Heart right ventricle (tissue), 16 donors: ENCODE measurements at regions not wholly inside any gene's neighbourhood (a gene's known extent, or its start where the extent isn't known, plus 50 kb on each side); places are given as distances from the start of the nearest gene placed in this dataset.

ENCODE experiments used
- ATAC-seq, 8 donors: fragments of 200-7000 bp; cut with Tn5 transposase; one replicate each; pipeline ENCODE4 v1.9.1; 2020; ENCODE audit warnings: mild to moderate bottlenecking in 8 of 8, moderate library complexity in 8 of 8, moderate number of reproducible peaks in 1 of 8
- DNase-seq, 2 donors: peaks; one replicate each; pipeline ENCODE4 v3.0.0-alpha.2; 2020
- H3K27ac ChIP-seq, 10 donors: fragments of 200-600 bp; sonication (generic) in 2 of 10; one replicate each; pipeline versions ENCODE4 v1.5.0 to v1.8.0; 2020 to 2022; ENCODE audit warnings: mild to moderate bottlenecking in 3 of 10
- H3K27me3 ChIP-seq, 7 donors: fragments of 200-600 bp; one replicate each; pipeline ENCODE4 v1.8.0; 2021 to 2022; ENCODE audit warnings: mild to moderate bottlenecking in 2 of 7
- H3K36me3 ChIP-seq, 9 donors: fragments of 200-600 bp; sonication (generic) in 1 of 9; one replicate each; pipeline versions ENCODE4 v1.5.0 to v1.8.0; 2020 to 2022; ENCODE audit warnings: mild to moderate bottlenecking in 2 of 9
- H3K4me1 ChIP-seq, 9 donors: fragments of 200-600 bp; sonication (generic) in 1 of 9; one replicate each; pipeline versions ENCODE4 v1.5.0 to v1.8.0; 2020 to 2022; ENCODE audit warnings: mild to moderate bottlenecking in 4 of 9
- H3K4me3 ChIP-seq, 10 donors: fragments of 200-600 bp; sonication (generic) in 2 of 10; one replicate each; pipeline versions ENCODE4 v1.5.0 to v1.8.0; 2020 to 2022; ENCODE audit warnings: mild to moderate bottlenecking in 7 of 10, moderate library complexity in 2 of 10
- H3K9me3 ChIP-seq, 11 donors: fragments of 200-600 bp in 10 of 11; sonication (generic) in 2 of 11; one replicate each; pipeline versions ENCODE4 v1.5.0 to v1.8.0; 2013 to 2022; ENCODE audit warnings: mild to moderate bottlenecking in 2 of 11, control low read depth in 1 of 11, moderate library complexity in 1 of 11
- CTCF ChIP-seq, 9 donors: fragments of 200-600 bp; sonication (generic) in 2 of 9; IDR thresholded peaks; one replicate each; pipeline versions ENCODE4 v1.5.0 to v1.8.0; 2021 to 2022; ENCODE audit warnings: antibody characterized with exemption in 9 of 9, mild to moderate bottlenecking in 5 of 9, moderate library complexity in 1 of 9
- WGBS, 2 donors: extraction: QIAGEN DNeasy Blood & Tissue Kit; methylation state at CpG; one replicate each; pipeline ENCODE4 v1.1.7; 2013; ENCODE audit warnings: inconsistent platforms in 1 of 2; 5-methylcytosine and 5-hydroxymethylcytosine counted together
- intact Hi-C, 10 donors: fragments of 100-400 bp; cut with DNase I; formaldehyde crosslinking; loops; one replicate each; pipeline versions ENCODE4 v1.11.1 to v1.14.2; 2022
- donor health status: Arrhythmogenic right ventricular cardiomyopathy.
- donor health status: ischemic (EF 13 %, LVEDD 7.1; RV severe dilation, severe dysfunction).
- donor health status: healthy with polysubstance abuse.
- donor health status: DM: no; HTN: yes; CAD: no.
- donor health status: DM: no; HTN: no; CAD: no.
- donor health status: ischemic (EF 25% LVEDD 6.9; RV normal size, moderate dysfunction).
- donor health status: ischemic (EF 25% LVEDD 5.7; RV mildly dilated, moderate dysfunction).
- donor health status: healthy.
- donor health status: DM: yes; HTN: yes; CAD: no.
- donor health status: Ischemic cardiomyopathy.
- donor health status: ischemic (EF 35%, LVEDD 5.7; RV mildly dilated, moderate dysfunction).
- donor health status: nonischemic (EF 11% LVEDD 7.7; RV severe dilation, severe dysfunction).
- donor health status: DM: yes; HTN: yes; CAD: no.
- donor health status: PGD.
- donor health status: ischemic (EF 29% LVEDD 5.4; RV normal size, mild dysfunction).
- donor health status: nonischemic (EF 23%, LVEDD 6.1; RV moderate dilation, normal function).

DNA sequence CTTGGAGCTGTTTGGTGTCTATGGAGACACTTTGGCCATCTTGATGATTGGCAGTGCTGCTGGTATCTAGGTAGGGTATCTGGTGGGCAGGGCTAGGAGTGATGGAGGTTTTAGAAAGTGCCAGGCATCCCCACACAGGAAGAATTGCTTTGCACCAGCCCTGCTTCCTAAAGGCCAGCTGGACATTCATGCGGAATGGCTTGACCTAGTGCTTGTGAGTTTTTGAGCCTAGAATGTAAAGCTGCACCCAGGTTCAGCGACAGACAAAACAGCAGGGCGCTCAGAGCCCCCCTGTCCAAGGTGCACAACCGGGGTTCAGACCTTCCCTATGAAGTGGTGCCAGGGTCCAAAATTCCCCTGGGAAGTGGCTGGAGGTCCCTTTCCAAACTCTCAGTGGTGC, 93.1 kb downstream of the ING1 start:
- H3K4me3 ChIP-seq = no peak overlapping the region
- DNase-seq (no peak), ATAC-seq (no peak)
- H3K9me3 ChIP-seq = no peaks in the 10 kb centered on the region
- peaks cover 0 to 92% (median 57%) of the 10 kb centered on the region in 7 donors for H3K27me3 ChIP-seq
- no peak overlapping the region for H3K27ac ChIP-seq
- 91 to 92% methylated on average over 4 of the region's 4 CpGs for WGBS, 2 donors
- TF ChIP-seq CTCF (IDR thresholded peaks at IDR 0.05) = no peak
- H3K4me1 ChIP-seq = peaks cover 0 to 4% (median 0%) of the 10 kb centered on the region in 9 donors
- H3K36me3 ChIP-seq = no peaks in the 10 kb centered on the region
- intact Hi-C loops = no loop called here

GRCh38 chr13:110807546-110807945, 94.0 kb downstream of the ING1 start:
- 93 to 100% methylated on average over 1 of the region's 1 CpG for WGBS, 2 donors
- TF ChIP-seq CTCF (IDR thresholded peaks at IDR 0.05) = no peak
- H3K27me3 ChIP-seq = peaks cover 0 to 90% (median 60%) of the 10 kb centered on the region in 7 donors
- H3K27ac ChIP-seq = no peak overlapping the region
- intact Hi-C loops = no loop called here
- H3K9me3 ChIP-seq = no peaks in the 10 kb centered on the region
- H3K36me3 ChIP-seq = no peaks in the 10 kb centered on the region
- peaks cover 0 to 12% (median 8%) of the 10 kb centered on the region in 9 donors for H3K4me1 ChIP-seq
- ATAC-seq (no peak), DNase-seq (no peak)
- no peak overlapping the region for H3K4me3 ChIP-seq

- ATAC-seq = no peak
- 83% methylated on average over 4 of the region's 4 CpGs for WGBS, 2 donors
- Histone ChIP-seq H3K27me3 (peaks cover 0 to 86% (median 63%) of the 10 kb centered on the region in 7 donors), H3K9me3 (no peaks in the 10 kb centered on the region), H3K27ac (no peak overlapping the region), H3K36me3 (no peaks in the 10 kb centered on the region), H3K4me3 (no peak overlapping the region), H3K4me1 (peaks cover 0 to 16% (median 9%) of the 10 kb centered on the region in 9 donors)
- no peak for TF ChIP-seq CTCF (IDR thresholded peaks at IDR 0.05)
- intact Hi-C loops = no loop called here
- no peak for DNase-seq
Measured at GRCh38 chr13:110808138-110808537, 94.6 kb downstream of the ING1 start.

DNA sequence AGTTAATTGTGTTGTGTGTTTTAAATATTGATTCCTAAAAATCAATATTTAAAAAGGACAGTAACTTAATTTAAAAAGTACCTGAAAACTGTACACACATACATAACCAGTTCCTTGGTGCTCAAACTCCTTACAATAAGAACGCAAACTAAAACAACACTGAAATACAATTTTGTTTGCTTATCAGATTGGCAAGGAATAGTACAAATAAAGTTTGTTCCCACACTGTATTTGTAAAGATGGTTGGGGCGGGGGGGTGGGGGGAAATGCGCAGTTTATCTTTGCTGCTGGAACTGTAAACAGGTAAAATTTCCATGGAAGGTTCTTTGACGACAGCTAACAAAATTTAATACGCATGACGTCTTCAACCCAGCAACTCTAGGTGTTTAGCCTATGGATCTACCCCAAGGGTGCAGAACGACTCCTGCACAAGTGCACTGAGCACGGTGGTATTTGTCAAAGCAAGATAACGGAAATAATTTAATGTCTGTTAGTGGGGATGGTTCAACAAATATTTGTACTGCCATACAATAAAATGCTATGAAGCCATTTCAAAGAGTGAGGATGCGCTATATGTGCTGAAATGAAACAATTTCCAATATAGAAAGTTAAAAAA, 96.5 kb downstream of the ING1 start:
- intact Hi-C loops = loop anchor here in 6 of 10 donors (5.0 to 10.0 kb wide), 5 partner anchors 83 to 355 kb away; partner anchors contain the start of gene ING1 (in 1 of the 6)
- TF ChIP-seq CTCF (IDR thresholded peaks at IDR 0.05) = no peak
- H3K4me3 ChIP-seq = no peak overlapping the region
- H3K36me3 ChIP-seq = no peaks in the 10 kb centered on the region
- 58 to 63% methylated on average over 10 of the region's 10 CpGs for WGBS, 2 donors
- H3K27me3 ChIP-seq = peaks cover 0 to 73% (median 63%) of the 10 kb centered on the region in 7 donors
- no peak overlapping the region for H3K27ac ChIP-seq
- H3K4me1 ChIP-seq = peaks cover 0 to 16% (median 9%) of the 10 kb centered on the region in 9 donors
- DNase-seq (no peak), ATAC-seq (no peak)
- no peaks in the 10 kb centered on the region for H3K9me3 ChIP-seq
